Amniotic epithelial cell (primary cell): ENCODE measurements at regions not wholly inside any gene's neighbourhood (a gene's known extent, or its start where the extent isn't known, plus 50 kb on each side); places are given as distances from the start of the nearest gene placed in this dataset.
"Not testable (repeated sequence)": the region's sequence is repeated elsewhere in the genome, so short reads cannot be mapped to it uniquely, and the experiment has no call there.

Source experiments
- DNase-seq: peaks from one replicate; pipeline ENCODE4 v3.0.0-alpha.2; 2010; ENCODE audit warnings: low read depth

DNA sequence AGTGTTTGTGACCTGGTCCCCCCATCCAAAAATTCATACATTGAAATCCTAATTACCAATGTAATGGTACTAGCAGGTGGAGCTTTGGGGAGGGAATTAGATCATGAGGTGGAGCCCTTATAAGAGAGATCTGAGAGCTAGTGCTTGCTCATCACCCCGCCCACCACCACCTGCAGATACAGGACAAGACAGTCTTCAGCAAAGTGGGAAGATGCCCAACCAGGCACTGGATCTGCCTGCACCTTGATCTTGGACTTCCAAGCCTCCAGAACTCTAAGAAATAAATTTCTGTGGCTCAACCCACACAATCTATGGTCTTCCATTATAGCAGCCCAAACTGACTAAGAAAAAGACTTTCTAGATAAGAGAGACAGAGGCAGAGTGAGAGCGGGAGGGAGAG, 343.4 kb downstream of the LRRIQ3 start:
- no peak for DNase-seq

GRCh38 chr1:73842436-73842835, 355.5 kb downstream of the LRRIQ3 start:
- DNase-seq, result no peak

- DNase-seq, result no peak
Observed at GRCh38 chr1:73839922-73840321, 358.1 kb downstream of the LRRIQ3 start.

GRCh38 chr1:73832276-73833181, 365.4 kb downstream of the LRRIQ3 start:
- DNase-seq, result no peak

DNA sequence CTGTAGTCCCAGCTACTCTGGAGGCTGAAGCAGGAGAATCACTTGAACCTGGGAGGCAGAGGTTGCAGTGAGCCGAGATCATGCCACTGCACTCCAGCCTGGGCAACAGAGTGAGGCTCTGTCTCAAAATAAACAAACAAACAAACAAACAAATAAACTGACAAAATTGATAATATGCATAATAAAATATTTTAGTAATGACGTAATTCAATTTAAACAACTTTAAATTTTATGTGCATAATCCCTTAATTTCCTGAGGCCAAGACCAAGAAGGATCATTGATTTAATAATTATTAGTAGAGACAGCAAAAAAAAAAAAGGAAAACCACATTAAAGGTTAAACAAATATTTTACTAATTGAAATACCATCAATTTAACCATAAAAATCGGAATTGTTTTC, 370.7 kb downstream of the LRRIQ3 start:
- not testable (repeated sequence) for DNase-seq

DNA sequence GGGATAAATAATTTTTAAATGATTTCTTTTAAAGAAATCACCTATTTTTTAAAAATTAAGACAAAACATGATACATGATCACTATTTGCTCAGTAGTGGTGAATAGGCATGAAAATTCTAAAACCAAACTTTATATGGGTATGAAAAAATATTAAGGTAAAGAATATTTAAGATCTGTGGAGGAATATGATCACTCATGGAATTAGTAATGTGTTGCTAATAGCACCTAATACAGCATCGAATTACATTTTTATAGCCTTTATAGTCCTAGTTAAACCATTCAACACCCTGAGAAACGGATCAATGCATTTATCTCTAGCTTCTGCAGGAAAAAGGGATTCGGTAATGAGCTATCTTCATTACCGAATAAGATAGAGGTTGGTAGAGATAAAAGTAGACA, 373.9 kb downstream of the LRRIQ3 start:
- DNase-seq, result no peak

DNA sequence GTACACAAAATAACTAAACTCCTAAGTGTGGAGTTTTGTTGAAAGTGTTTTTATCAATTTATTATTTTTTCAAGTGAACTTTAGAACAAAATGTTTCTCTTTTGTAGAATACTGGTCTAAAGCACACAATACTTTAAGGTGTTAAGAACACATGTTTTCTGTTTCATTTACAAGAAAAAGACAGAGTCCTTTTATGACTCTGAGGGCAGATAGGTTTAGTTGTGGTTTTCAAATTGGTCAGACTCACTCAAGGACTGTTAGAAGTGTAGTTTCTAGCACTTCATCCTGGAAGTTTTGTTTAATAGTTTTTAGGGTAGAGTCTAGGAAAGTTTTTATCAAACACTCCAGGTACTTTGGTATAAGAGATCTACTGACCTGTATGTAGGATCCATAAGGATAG, 376.5 kb downstream of the LRRIQ3 start:
- DNase-seq, result no peak

DNA sequence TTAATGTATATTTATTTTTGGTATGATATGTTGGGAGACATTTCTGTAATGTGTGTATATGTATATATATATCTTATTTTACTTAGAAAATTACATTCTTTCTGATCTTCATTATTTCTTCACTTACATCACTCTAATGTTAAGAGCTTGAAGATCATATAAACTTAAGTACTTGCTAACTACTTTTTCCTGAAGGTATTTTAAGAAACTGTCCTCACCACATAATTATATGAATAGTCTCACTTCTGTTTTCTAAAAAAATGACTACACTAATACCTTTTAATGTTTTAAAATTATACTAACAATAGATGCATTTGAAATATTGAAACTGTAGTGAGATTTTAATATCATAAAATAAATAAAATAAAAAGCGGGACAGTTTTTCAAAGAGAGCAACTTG, 377.1 kb downstream of the LRRIQ3 start:
- no peak for DNase-seq

- no peak for DNase-seq
Observed at GRCh38 chr1:73813716-73814115, 384.3 kb downstream of the LRRIQ3 start.

DNA sequence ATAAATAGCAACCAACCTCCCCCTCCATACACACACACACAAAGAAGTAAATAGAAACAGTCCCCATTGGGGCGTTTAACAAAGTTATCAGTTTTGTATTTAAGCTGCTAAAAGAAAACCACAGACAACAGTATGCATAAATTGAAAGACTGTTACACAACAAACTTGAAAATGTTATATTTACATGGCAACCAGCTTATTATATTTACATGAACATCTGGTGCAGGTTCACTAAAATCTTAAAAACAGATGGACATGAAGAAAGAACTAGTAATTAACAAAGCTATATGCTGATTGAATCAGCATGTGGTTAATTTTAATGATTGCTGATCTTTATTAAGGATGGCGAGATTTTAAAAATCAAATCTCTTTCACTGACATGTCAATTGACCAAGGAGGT, 384.7 kb downstream of the LRRIQ3 start:
- no peak for DNase-seq

DNA sequence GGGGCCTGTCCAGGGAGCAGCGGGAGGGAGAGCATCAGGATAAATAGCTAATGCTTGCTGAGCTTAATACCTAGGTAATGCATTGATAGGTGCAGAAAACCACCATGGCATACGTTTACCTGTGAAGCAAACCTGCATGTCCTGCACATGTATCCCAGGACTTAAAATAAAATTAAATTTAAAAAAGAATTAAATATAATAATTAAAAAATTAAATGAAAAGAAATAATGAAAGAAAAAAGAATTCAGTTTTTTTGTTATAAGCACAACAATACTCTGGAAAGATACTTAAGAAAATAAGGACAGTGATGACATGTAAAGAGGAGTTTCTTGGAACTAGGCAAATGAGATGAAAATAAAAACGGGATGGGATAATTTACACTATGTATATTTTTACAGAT, 386.2 kb downstream of the LRRIQ3 start:
- no peak for DNase-seq

DNA sequence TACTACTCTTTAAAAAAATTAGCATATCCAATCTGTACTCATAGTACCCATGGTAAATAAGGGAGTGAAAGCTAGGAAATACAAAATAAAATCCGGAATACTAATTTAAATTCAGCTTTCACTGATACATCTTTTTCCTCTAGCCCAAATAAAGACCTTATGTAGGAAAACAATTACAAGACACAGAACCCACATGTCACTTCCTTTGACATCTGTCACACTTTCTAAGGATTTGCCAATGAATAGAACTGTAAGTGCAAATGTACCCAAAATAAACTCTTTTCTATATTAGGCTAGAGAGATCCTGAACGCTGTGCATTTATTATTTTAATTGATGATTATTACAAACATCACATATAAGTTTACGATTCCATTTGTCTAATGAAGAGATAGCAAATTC, 393.0 kb downstream of the LRRIQ3 start:
- DNase-seq, result no peak

DNA sequence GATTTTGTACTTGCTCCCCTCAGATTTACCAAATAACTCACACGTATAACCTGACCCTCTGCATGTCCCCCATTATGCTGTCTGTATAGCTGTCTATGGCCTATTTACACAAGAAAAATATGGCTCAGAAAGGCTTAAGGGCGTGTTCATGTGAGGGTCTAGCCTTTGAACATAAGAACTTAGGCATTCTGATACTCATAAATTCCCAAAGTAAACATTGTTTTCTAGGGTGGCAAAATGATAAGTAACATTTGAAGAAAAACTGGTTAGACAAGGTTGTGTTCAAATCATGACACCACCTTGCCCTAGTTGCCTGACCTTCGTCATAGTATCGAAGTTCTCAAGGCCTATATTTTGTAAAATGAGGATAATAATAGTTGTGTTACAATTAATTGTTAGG, 394.6 kb downstream of the LRRIQ3 start:
- no peak for DNase-seq

GRCh38 chr1:73801912-73802429, 396.0 kb downstream of the LRRIQ3 start:
- no peak for DNase-seq

DNA sequence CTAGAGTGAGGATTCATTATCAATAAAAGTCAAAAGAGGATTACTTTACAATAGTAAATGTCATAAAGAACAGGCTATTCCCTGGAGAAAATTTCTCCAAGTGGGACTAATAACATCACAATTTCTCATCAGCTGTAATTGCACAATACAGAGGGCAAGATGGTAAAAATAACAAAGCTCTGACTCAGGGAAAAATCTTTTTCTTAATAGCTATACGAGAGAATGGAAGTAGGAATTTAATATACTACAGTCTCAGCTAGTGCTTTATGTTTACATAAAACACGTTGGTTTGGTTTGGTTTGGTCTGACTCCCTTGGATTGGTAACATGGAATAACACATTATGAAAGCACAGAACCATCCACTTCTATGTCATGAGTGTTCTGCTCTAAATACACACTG, 397.6 kb downstream of the LRRIQ3 start:
- DNase-seq, result peak; percentile 7

DNA sequence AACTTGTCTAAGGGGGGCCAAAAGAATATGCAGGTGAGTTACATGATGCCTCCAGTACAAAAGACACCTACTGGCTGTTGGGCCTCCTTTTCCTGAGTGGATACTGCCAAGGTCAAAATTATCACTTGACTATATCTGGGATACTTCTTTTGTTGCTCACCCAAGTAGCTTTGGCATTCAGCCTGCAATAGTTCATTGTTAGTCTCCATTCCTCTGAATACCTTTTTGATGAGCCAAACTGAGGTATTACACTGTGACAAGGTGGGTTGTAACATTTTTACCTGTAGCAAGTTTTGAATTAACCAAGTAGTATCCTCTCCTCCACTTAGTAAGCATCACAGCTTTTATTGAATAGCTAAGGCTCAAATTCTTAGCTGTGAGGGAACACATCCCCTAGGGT, 408.0 kb downstream of the LRRIQ3 start:
- DNase-seq, result no peak

DNA sequence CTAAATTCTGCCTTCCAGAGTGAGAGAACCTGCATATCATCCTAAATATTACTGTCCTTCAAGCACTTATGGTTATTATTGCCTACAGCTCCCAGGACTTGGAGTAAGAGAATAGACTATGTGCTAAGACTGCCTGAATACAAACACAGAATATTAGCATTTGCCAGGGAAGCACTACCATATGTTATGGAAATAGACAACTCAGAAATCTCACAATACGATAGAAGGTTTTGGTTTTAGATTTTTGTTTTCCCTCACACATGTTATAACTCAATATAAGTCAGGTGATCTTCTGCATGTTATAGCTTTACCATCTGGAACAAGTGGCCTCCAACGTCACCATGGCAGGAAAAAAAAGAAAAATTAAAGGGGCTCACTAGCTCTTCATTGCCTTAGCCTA, 413.9 kb downstream of the LRRIQ3 start:
- no peak for DNase-seq

GRCh38 chr1:73783352-73783751, 414.6 kb downstream of the LRRIQ3 start:
- DNase-seq, result no peak

DNA sequence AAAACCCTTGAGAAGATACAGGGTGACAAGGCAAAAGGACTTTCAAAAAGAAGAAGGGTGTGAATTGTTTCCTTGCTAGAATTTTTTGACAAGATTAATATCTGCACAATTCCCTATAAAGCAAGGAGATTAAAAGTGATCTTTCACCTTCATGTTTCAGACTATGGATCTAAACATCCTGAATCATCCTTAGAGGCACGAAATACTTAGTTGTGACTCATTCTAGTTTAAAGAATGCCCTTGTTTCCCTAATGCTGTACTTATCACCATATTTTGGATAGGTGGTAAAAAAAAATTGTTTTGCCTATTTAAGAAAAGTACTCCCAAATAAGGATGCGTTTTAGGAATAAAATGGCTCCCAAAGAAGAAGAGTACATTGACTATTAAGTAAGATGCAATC, 415.1 kb downstream of the LRRIQ3 start:
- DNase-seq, result no peak

GRCh38 chr1:73781251-73781650, 416.7 kb downstream of the LRRIQ3 start:
- no peak for DNase-seq

DNA sequence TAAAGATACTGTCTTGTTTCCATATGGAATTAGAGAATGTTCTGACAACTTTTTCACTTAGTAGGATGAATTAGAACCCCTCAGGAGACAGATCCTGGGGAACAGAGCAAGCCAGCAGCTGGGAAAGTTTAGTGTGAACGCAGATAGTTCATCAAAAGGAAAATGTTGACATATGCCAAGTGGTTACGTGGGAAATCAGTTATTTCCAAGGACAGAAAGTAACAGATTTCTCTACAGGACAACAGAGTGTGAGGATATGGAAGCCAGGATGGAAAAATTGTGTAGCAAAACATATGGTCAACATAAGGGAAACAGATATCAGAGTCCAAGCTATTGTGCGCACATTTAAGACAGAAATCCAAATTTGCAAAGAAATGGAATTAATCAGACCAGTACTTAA, 419.5 kb downstream of the LRRIQ3 start:
- no peak for DNase-seq

- no peak for DNase-seq
Observed at GRCh38 chr1:73775896-73776295, 422.1 kb downstream of the LRRIQ3 start.

DNA sequence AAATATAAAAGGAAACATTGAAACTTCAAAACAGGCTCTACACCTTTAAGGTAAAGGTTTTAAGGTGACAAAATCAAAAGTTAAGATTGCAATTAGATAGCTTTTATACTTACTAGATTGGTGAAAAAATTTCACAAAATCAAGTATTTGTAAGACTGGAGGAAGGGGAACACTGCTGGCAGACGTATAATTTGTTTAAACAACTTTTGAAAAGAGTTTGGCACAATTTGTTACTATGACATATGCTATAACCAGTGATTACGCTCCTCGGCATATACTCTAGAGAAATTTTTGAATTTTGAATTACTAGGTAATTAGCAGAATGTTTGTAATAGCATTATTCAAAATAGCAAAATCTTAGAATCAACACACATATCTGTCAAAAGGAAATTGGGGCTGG, 425.0 kb downstream of the LRRIQ3 start:
- no peak for DNase-seq

- no peak for DNase-seq
Observed at GRCh38 chr1:73771396-73771795, 426.6 kb downstream of the LRRIQ3 start.
